Type B pancreatic cell (in vitro differentiated cells): ENCODE measurements at regions not wholly inside any gene's neighbourhood (a gene's known extent, or its start where the extent isn't known, plus 50 kb on each side); places are given as distances from the start of the nearest gene placed in this dataset.

ENCODE experiments used
- DNase-seq: peaks from one replicate; pipeline ENCODE4 v3.0.0; 2021; ENCODE audit warnings: mixed read lengths; ENCODE audit not compliant: unreplicated experiment; ENCODE audit errors: extremely low spot score
- H3K27ac Mint-ChIP-seq: 2 replicates; pipeline ENCODE4 v1.8.0; 2021; ENCODE audit warnings: mild to moderate bottlenecking, mixed read lengths
- H3K27me3 Mint-ChIP-seq: 2 replicates; pipeline ENCODE4 v1.8.0; 2021; ENCODE audit warnings: mixed read lengths
- H3K36me3 Mint-ChIP-seq: 2 replicates; pipeline ENCODE4 v1.8.0; 2021; ENCODE audit warnings: mixed read lengths
- H3K4me1 Mint-ChIP-seq: one replicate; pipeline ENCODE4 v1.8.0; 2021; ENCODE audit warnings: mixed read lengths; ENCODE audit not compliant: unreplicated experiment
- H3K4me3 Mint-ChIP-seq: 2 replicates; pipeline ENCODE4 v1.8.0; 2021; ENCODE audit warnings: mild to moderate bottlenecking, mixed read lengths
- H3K9me3 Mint-ChIP-seq: 2 replicates; pipeline ENCODE4 v1.8.0; 2021; ENCODE audit warnings: mixed read lengths
- TF ChIP-seq, protein P1 (sequence below): fragments of 200-600 bp; sonication (generic); conservative IDR thresholded peaks from 2 replicates; pipeline ENCODE4 v1.5.0; 2021; ENCODE audit warnings: antibody characterized with exemption, mild to moderate bottlenecking

DNA sequence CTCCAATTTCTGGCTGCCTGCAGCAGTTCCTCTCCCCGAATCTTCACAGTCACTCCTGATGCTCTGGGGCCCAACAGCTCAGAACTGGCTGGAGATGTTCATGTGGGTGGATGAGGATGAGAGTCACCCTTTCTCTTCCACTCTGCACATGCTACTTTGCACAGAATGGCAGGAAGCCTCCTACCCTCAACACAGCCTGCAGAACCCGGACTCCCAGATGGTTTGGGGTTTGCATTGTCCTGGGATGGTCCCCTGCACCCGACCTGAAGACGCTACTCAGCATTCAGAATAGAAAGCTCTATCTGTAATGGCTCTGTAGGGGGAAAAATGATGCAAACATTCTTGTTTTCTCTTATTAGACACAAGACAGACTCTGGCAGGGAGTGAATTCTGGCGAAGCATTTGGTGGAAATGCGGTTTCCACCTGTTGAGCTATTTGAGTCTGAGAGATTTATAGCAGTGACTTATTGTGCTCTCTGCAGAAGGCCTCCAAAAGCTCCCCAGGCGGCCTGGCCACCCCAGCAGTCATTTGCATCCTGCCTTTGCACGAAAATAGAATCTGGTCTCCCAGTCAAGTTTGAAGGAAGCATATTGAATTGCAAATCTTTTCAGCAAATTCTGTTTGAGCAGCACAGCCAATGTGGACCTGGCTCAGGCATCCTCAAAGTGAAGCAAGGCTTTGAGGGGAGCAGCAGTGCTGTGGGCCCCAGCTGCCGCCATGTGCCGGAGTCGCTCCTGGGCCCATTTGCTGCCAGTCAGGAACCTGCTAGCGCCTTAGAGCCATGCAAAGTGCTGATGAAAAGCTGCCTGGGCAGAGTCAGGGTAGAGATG is 309.3 kb downstream of the TCERG1L start:
- TF ChIP-seq, protein P1, sequence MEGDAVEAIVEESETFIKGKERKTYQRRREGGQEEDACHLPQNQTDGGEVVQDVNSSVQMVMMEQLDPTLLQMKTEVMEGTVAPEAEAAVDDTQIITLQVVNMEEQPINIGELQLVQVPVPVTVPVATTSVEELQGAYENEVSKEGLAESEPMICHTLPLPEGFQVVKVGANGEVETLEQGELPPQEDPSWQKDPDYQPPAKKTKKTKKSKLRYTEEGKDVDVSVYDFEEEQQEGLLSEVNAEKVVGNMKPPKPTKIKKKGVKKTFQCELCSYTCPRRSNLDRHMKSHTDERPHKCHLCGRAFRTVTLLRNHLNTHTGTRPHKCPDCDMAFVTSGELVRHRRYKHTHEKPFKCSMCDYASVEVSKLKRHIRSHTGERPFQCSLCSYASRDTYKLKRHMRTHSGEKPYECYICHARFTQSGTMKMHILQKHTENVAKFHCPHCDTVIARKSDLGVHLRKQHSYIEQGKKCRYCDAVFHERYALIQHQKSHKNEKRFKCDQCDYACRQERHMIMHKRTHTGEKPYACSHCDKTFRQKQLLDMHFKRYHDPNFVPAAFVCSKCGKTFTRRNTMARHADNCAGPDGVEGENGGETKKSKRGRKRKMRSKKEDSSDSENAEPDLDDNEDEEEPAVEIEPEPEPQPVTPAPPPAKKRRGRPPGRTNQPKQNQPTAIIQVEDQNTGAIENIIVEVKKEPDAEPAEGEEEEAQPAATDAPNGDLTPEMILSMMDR, result no peak
- no peaks in the 10 kb centered on the region for H3K9me3 Mint-ChIP-seq
- H3K4me1 Mint-ChIP-seq, result no peaks in the 10 kb centered on the region
- H3K4me3 Mint-ChIP-seq, result no peak overlapping the region
- peaks cover 15% of the 10 kb centered on the region for H3K27me3 Mint-ChIP-seq
- DNase-seq, result peak; percentile 49
- no peaks in the 10 kb centered on the region for H3K36me3 Mint-ChIP-seq
- H3K27ac Mint-ChIP-seq, result no peak overlapping the region

DNA sequence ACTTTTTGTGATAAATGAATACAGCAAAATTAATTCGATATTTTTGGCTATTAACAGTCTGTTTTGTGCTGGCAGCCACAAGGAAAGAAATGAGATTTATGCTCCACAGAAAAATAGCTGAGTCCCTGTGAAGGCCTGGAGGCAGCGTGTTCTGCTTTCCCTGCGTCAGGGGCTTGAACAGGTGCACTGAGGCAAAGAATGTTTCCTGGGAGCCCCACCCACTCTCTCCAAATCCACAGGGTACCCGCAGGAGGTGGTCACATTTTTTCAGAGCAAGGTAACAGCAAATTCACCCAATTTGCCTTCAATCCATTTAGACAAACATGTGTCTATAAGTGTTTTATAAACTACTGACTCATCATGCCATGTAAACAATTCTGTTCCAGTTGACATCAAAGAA is 308.1 kb downstream of the TCERG1L start:
- Mint-ChIP-seq H3K4me3 (no peak overlapping the region), H3K4me1 (no peaks in the 10 kb centered on the region), H3K27me3 (peaks cover 16% of the 10 kb centered on the region), H3K36me3 (no peaks in the 10 kb centered on the region), H3K9me3 (no peaks in the 10 kb centered on the region), H3K27ac (no peak overlapping the region)
- TF ChIP-seq, protein P1, result no peak
- DNase-seq, result no peak

DNA sequence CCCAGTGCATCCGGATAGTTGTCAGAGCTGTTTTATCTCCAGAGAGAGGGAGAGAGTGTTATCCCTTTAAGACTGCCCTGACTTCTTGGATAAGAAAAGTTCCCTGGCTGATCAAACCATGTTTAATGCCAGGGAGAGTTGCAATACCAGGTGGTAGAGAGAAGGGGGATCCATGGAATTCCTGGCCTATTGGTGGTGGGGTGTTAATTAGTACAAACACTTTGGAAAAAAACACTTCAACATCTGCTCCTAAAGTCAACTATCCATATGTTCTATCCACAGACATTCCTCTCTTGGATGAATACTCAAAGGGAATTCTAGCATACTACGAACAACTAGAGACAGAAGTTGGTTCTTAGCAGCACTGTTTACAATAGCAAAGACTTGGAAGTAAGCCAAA is 307.2 kb downstream of the TCERG1L start:
- Mint-ChIP-seq H3K4me1 (no peaks in the 10 kb centered on the region), H3K4me3 (no peak overlapping the region), H3K9me3 (no peaks in the 10 kb centered on the region), H3K36me3 (no peaks in the 10 kb centered on the region), H3K27ac (no peak overlapping the region), H3K27me3 (peaks cover 16% of the 10 kb centered on the region)
- DNase-seq, result no peak
- TF ChIP-seq, protein P1, result no peak

DNA sequence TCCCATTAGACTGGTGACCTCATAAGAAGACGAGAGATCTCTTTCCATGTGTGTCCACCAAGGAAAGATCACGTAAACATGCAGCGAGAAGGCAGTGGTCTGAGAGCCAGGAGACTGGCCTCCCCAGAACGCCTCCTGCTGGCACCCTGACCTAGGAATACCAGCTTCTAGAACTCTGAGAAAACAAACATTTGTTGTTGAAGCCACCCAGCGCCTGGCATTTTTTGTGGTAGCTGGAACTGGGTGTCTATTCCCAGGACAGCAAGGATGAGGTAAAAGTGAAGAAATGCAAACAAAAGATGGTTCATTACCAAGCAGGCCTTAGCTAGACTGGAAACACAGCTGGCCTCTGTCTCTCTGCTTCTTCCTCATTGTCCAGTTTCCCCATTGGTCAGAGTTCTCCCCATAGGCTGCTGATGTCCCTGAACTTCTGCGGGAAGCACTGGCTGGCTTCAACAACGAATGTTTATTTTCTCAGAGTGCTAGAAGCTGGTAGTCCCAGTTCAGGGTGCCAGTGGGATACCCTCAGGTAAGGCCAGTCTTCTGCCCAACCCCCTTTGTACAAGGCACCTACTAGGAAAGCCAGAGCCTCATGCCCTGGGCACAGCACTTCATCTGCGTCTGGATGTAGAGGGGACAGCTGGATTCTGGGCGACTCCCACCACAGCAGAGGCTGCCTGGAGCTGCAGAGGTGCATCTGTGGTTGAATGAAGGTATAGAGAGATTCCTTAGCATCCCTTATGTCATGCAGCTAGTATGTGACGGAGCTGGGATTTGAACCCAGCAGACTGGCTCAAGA is 304.9 kb downstream of the TCERG1L start:
- DNase-seq, result no peak
- Mint-ChIP-seq H3K27ac (no peak overlapping the region), H3K4me1 (no peaks in the 10 kb centered on the region), H3K27me3 (peaks cover 17% of the 10 kb centered on the region), H3K9me3 (no peaks in the 10 kb centered on the region), H3K36me3 (no peaks in the 10 kb centered on the region), H3K4me3 (no peak overlapping the region)
- TF ChIP-seq, protein P1, result no peak

DNA sequence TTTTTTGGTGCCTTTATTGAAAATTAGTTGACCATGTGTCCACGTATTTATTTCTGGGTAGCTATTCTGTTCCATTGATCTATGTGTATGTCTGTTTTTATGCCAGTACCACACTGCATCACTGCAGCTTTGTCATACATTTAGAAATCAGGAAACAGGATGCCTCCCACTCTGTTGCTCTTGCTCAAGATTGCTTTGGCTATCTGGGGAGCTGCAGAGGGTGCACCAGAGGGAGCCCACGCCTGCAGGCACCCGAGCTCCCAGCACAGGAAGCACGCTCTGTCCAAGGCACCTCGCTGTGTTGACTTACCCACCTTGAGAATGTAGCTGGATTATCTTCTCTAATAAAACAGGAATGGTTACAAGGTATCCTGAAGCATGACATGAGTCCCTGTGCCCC is 301.7 kb downstream of the TCERG1L start:
- no peak overlapping the region for H3K4me3 Mint-ChIP-seq
- H3K27ac Mint-ChIP-seq, result no peak overlapping the region
- H3K27me3 Mint-ChIP-seq, result peaks cover 23% of the 10 kb centered on the region
- no peaks in the 10 kb centered on the region for H3K9me3 Mint-ChIP-seq
- H3K36me3 Mint-ChIP-seq, result no peaks in the 10 kb centered on the region
- no peak for DNase-seq
- TF ChIP-seq, protein P1, result no peak
- no peaks in the 10 kb centered on the region for H3K4me1 Mint-ChIP-seq
